ENCODE measurements at regions not wholly inside any gene's neighbourhood (a gene's known extent, or its start where the extent isn't known, plus 50 kb on each side); places are given as distances from the start of the nearest gene placed in this dataset.
"Not testable (repeated sequence)": the region's sequence is repeated elsewhere in the genome, so short reads cannot be mapped to it uniquely, and the experiment has no call there.

DNA sequence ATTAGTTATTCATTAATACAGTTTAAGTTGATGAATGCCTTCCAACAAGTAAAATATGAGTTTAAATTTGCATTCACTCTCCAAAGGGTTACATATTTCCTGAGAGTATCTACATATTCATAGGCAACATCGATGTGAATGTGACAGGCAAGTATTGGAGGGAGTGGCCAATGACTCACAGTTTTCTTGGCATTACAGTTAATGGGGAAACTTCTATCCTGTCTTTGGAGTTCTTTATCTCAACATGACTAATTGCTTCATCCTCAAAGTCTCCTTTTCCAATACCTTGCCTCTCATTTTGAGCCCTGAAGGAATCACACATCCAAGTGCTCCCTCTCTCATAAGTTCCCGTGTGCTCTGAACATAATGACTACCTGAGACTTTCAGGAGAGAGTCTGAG is 439.7 kb upstream of the FRG2C start:
- H3K27ac Mint-ChIP-seq (ENCODE audit: low read depth) = no peak overlapping the region

DNA sequence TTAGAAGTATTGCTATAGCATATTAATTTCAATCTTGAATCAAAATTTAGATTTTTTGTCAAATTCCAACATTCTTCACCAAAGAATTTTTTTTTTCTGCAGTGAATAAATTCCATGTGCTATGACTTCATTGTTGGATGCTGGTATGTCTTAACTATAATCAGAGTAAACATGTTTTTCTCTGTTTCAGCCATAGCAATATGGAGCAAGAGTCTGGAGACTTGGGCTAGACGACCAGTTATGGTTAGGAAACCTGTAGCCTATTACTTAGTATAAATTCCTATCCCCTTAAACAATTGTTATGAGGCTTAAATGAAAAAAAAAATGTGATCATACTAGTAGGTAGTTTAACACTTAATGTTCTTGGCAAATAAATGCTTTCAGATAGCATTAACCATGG is 431.9 kb upstream of the FRG2C start:
- H3K9me3 Mint-ChIP-seq = peaks cover 11% of the 10 kb centered on the region
- ATAC-seq (replicated peaks; ENCODE audit: extremely low read depth, poor library complexity, severe bottlenecking) (no peak), DNase-seq (ENCODE audit: low spot score in 2 of 2) (no peak)
- H3K27me3 Mint-ChIP-seq = peaks cover 10% of the 10 kb centered on the region
- H3K36me3 Mint-ChIP-seq (ENCODE audit: insufficient read depth) = no peaks in the 10 kb centered on the region
- H3K4me3 Mint-ChIP-seq = no peak overlapping the region
- H3K27ac Mint-ChIP-seq (ENCODE audit: low read depth) = no peak overlapping the region
- no peaks in the 10 kb centered on the region for H3K4me1 Mint-ChIP-seq

More for the DNA sequence above, 439.7 kb upstream of the FRG2C start:
- no peaks in the 10 kb centered on the region for H3K36me3 Mint-ChIP-seq (ENCODE audit: insufficient read depth)
- DNase-seq (ENCODE audit: low spot score in 2 of 2) (no peak), ATAC-seq (replicated peaks; ENCODE audit: extremely low read depth, poor library complexity, severe bottlenecking) (no peak)
- no peaks in the 10 kb centered on the region for H3K9me3 Mint-ChIP-seq
- H3K4me3 Mint-ChIP-seq = no peak overlapping the region
- H3K27me3 Mint-ChIP-seq = no peaks in the 10 kb centered on the region
- no peaks in the 10 kb centered on the region for H3K4me1 Mint-ChIP-seq

DNA sequence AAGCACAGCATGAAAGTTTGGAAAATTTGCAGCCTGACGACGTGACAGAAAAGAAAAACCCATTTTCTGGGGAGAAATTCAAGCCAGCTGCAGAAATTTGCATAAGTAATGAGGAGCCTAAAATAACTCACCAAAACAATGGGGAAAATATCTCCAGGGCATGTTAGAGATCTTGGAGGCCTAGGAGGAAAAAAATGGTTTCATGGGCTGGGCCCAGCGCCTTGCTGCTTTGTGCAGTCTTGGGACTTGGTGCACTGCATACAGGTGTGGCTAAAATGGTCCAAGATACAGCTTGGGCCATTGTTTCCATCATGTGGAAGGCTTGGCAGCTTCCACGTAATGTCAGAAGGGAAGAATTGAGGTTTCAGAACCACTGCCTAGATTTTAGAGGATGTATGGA is 428.5 kb upstream of the FRG2C start:
- Mint-ChIP-seq H3K4me3 (no peak overlapping the region), H3K27me3 (peaks cover 10% of the 10 kb centered on the region), H3K36me3 (ENCODE audit: insufficient read depth) (no peaks in the 10 kb centered on the region), H3K27ac (ENCODE audit: low read depth) (no peak overlapping the region), H3K4me1 (no peaks in the 10 kb centered on the region), H3K9me3 (peaks cover 11% of the 10 kb centered on the region)
- no peak for DNase-seq (ENCODE audit: low spot score in 2 of 2)
- no peak for ATAC-seq (replicated peaks; ENCODE audit: extremely low read depth, poor library complexity, severe bottlenecking)

DNA sequence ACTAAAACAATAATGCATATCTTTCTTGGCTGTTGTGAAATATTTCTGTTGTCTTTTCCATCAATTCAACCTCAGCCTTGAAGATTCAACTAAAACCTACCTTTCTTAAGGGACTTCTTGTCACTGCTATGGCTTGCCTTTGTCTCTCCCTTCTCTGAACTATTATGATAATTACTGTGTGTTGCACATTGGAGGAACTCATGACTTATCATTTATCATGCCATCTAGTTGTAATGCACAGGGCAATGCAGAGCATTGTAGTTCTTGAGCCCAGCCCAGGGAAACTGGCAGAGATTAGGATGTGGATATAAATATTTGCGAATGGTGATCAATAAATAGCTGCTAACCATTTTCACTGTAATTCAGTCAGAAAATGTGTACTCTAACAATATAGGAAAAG is 427.1 kb upstream of the FRG2C start:
- no peaks in the 10 kb centered on the region for H3K4me1 Mint-ChIP-seq
- DNase-seq (ENCODE audit: low spot score in 2 of 2) = no peak
- no peak overlapping the region for H3K4me3 Mint-ChIP-seq
- H3K27ac Mint-ChIP-seq (ENCODE audit: low read depth) = no peak overlapping the region
- H3K36me3 Mint-ChIP-seq (ENCODE audit: insufficient read depth) = no peaks in the 10 kb centered on the region
- H3K9me3 Mint-ChIP-seq = peaks cover 11% of the 10 kb centered on the region
- H3K27me3 Mint-ChIP-seq = peaks cover 10% of the 10 kb centered on the region
- ATAC-seq (replicated peaks; ENCODE audit: extremely low read depth, poor library complexity, severe bottlenecking) = no peak

DNA sequence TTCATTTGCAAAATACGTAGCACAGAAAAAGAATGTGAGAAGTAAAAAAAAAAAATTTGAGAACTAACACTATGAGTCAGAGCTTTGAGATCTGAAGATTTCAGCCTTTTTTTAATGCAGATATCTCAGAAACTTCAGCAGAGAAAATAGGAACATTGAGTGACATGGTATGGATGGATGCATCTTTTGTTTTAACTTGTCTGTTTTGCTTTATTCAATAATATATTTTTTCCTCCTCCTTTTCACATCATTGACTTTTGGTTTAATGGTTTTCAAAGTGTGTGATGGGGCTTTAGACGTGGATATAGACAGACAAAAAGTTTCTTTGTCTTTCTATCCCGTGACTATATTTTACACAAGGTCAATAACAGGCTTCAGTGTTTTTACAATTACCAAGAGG is 426.7 kb upstream of the FRG2C start:
- H3K27ac Mint-ChIP-seq (ENCODE audit: low read depth) = no peak overlapping the region
- H3K27me3 Mint-ChIP-seq = peaks cover 10% of the 10 kb centered on the region
- H3K36me3 Mint-ChIP-seq (ENCODE audit: insufficient read depth) = no peaks in the 10 kb centered on the region
- H3K4me1 Mint-ChIP-seq = no peaks in the 10 kb centered on the region
- no peak overlapping the region for H3K4me3 Mint-ChIP-seq
- ATAC-seq (replicated peaks; ENCODE audit: extremely low read depth, poor library complexity, severe bottlenecking) (no peak), DNase-seq (ENCODE audit: low spot score in 2 of 2) (no peak)
- peaks cover 11% of the 10 kb centered on the region for H3K9me3 Mint-ChIP-seq

DNA sequence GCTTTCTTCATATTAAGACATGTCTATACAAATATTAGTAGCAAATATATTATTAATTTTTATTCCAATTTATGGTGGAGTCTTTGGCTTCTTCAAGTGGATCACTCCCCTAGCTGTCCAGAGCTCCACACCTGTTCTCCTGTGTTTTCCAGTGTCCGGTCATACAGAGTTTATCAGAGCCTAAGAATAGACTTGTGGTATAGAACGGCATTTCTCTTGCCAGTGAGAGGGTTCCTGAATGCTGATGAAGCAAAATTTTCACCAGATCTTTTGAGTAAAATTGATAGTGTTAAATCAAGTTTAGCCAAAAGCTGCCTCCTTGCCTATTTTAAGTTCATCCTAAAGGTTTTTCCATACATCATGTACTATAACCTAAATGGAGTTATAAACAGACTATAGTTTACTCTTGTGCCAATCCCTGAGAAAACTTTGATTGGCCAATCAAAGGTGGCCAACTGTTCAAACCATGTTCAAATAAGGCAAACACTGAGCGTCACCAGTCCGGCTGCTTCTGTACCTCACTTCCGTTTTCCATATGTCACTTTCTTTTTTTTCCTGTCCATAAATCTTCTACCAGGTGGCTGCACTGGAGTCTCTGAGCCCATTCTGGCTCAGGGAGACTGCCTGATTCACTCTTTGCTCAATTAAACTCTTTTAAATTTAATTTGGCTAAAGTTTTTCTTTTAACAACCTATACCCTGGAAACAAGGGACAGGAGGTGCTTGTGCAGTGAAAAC is 422.7 kb upstream of the FRG2C start:
- not testable (repeated sequence) for H3K27me3 Mint-ChIP-seq; H3K27ac Mint-ChIP-seq (ENCODE audit: low read depth); H3K4me1 Mint-ChIP-seq; H3K9me3 Mint-ChIP-seq; DNase-seq (ENCODE audit: low spot score in 2 of 2); ATAC-seq (replicated peaks; ENCODE audit: extremely low read depth, poor library complexity, severe bottlenecking); H3K4me3 Mint-ChIP-seq; H3K36me3 Mint-ChIP-seq (ENCODE audit: insufficient read depth)

DNA sequence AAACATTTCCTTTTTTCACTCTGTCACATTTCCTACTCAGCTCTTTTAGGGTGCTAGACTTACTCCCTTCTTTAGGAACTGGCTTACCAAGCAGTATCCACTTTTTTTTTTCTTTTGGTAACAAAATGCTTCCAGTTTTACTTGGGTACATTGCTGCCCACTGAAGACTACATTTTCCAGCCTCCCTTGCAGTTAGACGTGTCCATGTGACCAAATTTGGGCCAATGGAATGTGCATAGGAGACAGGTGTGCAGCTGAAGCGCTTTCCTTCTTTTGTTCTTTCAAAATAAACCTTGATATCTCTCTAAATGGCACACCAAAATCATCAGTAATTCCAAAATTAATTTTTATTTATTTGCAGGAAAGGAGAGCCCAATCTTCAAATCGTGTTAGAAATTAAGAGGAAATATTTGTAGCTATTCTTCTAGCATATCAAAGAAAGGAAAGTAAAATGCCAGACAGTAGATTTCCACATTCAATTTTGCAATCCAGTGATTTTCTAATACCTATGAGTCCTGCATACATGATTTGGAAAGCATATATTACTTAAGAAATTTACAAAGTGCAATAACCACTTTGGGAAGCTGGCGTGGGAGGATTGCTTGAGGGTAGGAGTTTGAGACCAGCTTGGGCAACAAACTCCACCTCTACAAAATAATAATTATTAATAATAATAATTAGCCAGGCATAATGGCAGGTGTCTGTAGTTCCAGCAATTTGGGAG is 422.0 kb upstream of the FRG2C start:
- Mint-ChIP-seq H3K27ac (ENCODE audit: low read depth) (no peak overlapping the region), H3K9me3 (no peaks in the 10 kb centered on the region), H3K36me3 (ENCODE audit: insufficient read depth) (no peaks in the 10 kb centered on the region), H3K27me3 (no peaks in the 10 kb centered on the region), H3K4me1 (no peaks in the 10 kb centered on the region), H3K4me3 (no peak overlapping the region)
- ATAC-seq (replicated peaks; ENCODE audit: extremely low read depth, poor library complexity, severe bottlenecking) (no peak), DNase-seq (ENCODE audit: low spot score in 2 of 2) (no peak)

DNA sequence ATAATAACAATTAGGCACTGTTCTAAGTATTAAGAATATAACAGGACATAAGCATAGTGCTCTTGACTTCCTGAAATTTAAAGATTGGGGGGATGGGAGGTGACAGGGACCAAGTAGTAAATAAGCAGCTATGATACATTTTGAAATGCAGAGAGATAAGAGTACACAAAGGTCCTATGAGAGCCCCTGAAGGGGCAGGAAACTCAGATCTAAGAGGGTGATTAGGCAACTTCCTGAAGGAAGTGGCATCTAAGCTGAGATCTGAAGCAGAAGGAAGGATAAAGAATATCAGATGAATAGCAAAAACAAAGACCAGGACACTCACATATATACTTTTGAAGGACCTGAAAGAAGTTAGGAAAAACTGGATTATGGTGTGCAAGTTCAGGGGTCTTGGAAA is 415.2 kb upstream of the FRG2C start:
- no peaks in the 10 kb centered on the region for H3K27me3 Mint-ChIP-seq
- H3K27ac Mint-ChIP-seq (ENCODE audit: low read depth) = no peak overlapping the region
- no peak overlapping the region for H3K4me3 Mint-ChIP-seq
- no peaks in the 10 kb centered on the region for H3K4me1 Mint-ChIP-seq
- ATAC-seq (replicated peaks; ENCODE audit: extremely low read depth, poor library complexity, severe bottlenecking) = no peak
- no peaks in the 10 kb centered on the region for H3K9me3 Mint-ChIP-seq
- H3K36me3 Mint-ChIP-seq (ENCODE audit: insufficient read depth) = no peaks in the 10 kb centered on the region
- DNase-seq (ENCODE audit: low spot score in 2 of 2) = no peak

DNA sequence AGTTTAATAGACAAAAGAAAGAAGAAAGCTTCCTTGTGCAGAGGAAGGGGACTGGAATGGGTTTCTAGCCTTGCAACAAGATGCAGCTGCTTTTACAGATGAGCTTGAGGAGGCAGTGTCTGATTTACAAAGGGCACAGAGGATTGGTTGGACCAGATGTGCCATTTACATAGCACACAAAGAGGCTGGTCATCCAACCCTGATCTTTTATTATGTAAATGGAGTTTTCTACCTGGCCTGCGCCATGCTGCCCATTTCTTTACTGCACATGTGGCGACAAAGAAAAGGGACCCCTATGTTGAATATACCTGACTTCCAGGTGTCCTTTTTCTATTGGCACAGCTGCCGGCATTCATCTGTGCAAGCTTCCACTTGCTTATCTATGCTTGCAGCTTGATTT is 409.4 kb upstream of the FRG2C start:
- no peaks in the 10 kb centered on the region for H3K9me3 Mint-ChIP-seq
- H3K4me3 Mint-ChIP-seq = no peak overlapping the region
- H3K27ac Mint-ChIP-seq (ENCODE audit: low read depth) = no peak overlapping the region
- H3K27me3 Mint-ChIP-seq = no peaks in the 10 kb centered on the region
- no peak for DNase-seq (ENCODE audit: low spot score in 2 of 2)
- H3K36me3 Mint-ChIP-seq (ENCODE audit: insufficient read depth) = no peaks in the 10 kb centered on the region
- no peaks in the 10 kb centered on the region for H3K4me1 Mint-ChIP-seq
- ATAC-seq (replicated peaks; ENCODE audit: extremely low read depth, poor library complexity, severe bottlenecking) = no peak

DNA sequence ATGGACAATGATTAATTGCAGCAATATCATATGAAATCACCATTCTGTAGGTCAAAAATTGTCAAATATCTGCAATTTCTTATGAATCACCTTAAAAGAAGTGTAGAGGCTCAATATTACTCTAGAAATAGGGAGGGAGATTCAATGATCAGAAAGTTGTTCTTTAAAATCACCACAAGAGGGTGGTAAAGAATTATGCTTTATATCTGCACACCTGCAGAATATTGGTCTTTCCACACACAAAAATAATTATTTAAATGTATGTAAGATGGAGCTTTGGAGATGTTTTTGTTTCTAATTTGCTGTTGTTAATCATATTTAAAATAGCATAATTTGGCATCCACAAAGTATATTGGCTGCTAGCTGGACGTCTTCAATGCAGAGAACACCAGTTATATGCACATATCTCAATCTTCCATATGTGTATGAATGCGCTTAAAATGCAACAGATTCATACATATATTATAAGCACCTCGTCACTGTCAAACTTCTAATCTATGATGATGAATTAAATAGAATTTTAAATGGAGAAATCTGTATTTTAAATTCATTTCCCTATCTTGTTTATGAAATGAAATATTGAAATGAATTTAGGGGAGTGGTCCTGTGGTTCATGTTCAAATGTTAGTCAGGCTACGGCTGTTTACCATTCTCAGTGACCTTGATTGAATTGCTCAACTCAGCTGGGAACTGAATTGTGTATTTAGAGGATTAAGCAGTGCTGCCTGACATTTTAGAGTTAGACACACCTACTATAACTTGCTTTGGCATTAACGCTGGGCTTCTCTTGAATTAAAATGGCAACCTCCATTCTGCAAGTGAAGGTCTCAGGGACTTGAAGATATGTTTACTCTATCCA is 405.1 kb upstream of the FRG2C start:
- H3K9me3 Mint-ChIP-seq; ATAC-seq (replicated peaks; ENCODE audit: extremely low read depth, poor library complexity, severe bottlenecking); DNase-seq (ENCODE audit: low spot score in 2 of 2); H3K27me3 Mint-ChIP-seq; H3K4me3 Mint-ChIP-seq; H3K36me3 Mint-ChIP-seq (ENCODE audit: insufficient read depth); H3K4me1 Mint-ChIP-seq; H3K27ac Mint-ChIP-seq (ENCODE audit: low read depth): not testable (repeated sequence)

DNA sequence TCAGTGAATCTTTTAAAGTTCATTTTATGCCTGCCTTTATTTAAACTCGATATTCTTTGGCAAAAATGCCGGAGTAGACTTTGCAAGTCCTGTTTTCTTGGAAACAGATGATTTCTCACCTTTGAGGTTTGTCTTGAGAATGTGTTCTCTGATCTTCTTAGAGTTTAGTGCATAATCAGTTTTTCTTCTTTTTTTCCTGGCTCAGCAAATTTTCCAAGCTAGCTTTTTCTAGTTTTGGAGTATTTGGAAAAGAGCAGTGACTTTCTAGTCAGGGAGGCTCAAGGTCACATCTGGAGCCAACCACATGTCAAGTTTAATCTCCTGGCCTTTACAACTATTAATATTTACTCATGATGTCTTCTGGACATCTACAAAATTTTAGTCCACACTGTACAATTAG is 403.2 kb upstream of the FRG2C start:
- not testable (repeated sequence) for H3K4me3 Mint-ChIP-seq; H3K27me3 Mint-ChIP-seq; ATAC-seq (replicated peaks; ENCODE audit: extremely low read depth, poor library complexity, severe bottlenecking); H3K27ac Mint-ChIP-seq (ENCODE audit: low read depth); H3K9me3 Mint-ChIP-seq; H3K4me1 Mint-ChIP-seq; DNase-seq (ENCODE audit: low spot score in 2 of 2); H3K36me3 Mint-ChIP-seq (ENCODE audit: insufficient read depth)

DNA sequence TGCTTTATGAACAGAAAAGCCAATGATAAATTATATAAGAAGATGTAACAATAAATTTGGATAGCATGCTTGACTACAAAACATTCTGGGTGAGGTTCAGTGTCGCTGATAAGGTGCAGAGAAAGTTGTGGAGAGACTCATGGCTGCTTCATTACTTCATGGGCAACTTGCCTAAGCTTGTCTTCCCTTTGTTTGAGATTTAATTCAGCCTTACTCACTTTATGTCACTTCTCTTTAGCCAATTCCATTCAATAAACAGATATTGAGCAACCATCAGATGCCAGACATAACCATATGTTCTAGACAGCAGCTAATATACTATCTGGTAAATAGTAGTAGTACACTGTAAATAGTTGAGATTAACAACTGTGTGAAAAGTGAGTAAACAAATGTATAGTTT is 401.5 kb upstream of the FRG2C start:
- Mint-ChIP-seq H3K9me3 (no peaks in the 10 kb centered on the region), H3K27me3 (no peaks in the 10 kb centered on the region), H3K27ac (ENCODE audit: low read depth) (no peak overlapping the region), H3K4me1 (no peaks in the 10 kb centered on the region), H3K4me3 (no peak overlapping the region), H3K36me3 (ENCODE audit: insufficient read depth) (no peaks in the 10 kb centered on the region)
- no peak for DNase-seq (ENCODE audit: low spot score in 2 of 2)
- no peak for ATAC-seq (replicated peaks; ENCODE audit: extremely low read depth, poor library complexity, severe bottlenecking)

DNA sequence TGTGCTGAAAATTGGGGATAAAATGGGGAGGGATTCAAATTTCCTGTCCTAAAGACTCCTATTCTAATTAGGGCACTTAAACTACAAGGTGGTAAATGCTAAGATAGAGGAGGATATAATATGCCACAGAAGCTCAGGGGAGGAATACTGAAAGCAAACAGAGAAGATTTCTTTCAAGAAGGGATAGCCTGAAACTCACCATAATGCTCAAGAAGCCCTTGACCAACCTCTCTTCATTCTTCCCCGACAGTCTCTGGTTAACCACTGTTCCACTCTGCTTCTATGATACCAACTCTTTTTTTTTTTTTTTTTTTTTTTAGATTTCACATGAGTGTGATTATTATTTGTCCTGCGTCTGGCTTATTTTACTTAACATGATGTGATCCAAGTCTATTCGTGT is 398.2 kb upstream of the FRG2C start:
- H3K36me3 Mint-ChIP-seq (ENCODE audit: insufficient read depth) = no peaks in the 10 kb centered on the region
- no peak overlapping the region for H3K27ac Mint-ChIP-seq (ENCODE audit: low read depth)
- H3K4me3 Mint-ChIP-seq = no peak overlapping the region
- DNase-seq (ENCODE audit: low spot score in 2 of 2) = no peak
- H3K9me3 Mint-ChIP-seq = no peaks in the 10 kb centered on the region
- no peak for ATAC-seq (replicated peaks; ENCODE audit: extremely low read depth, poor library complexity, severe bottlenecking)
- no peaks in the 10 kb centered on the region for H3K27me3 Mint-ChIP-seq
- H3K4me1 Mint-ChIP-seq = no peaks in the 10 kb centered on the region
